ENCODE measurements at regions not wholly inside any gene's neighbourhood (a gene's known extent, or its start where the extent isn't known, plus 50 kb on each side); places are given as distances from the start of the nearest gene placed in this dataset.

DNA sequence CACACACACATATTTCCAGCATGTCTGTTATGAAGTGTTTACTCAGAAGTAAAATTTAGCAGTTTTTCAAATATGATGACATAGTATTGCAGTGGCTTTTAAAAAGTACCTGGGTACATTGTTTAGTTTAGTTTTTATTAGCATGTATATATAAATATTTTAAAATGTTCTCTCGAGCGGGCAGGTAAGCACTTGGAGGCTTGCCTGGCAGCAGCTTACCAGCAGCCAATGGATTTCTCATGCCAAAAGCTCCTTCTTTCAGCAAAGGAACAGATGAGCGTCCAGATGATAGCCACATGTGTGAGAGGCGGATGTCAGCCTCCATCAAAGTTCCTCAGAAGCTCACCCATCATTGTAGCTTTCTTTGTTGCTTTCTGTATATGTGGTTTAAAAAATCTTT is 57.2 kb upstream of the LRIG3 start:
- TF ChIP-seq, protein P1, sequence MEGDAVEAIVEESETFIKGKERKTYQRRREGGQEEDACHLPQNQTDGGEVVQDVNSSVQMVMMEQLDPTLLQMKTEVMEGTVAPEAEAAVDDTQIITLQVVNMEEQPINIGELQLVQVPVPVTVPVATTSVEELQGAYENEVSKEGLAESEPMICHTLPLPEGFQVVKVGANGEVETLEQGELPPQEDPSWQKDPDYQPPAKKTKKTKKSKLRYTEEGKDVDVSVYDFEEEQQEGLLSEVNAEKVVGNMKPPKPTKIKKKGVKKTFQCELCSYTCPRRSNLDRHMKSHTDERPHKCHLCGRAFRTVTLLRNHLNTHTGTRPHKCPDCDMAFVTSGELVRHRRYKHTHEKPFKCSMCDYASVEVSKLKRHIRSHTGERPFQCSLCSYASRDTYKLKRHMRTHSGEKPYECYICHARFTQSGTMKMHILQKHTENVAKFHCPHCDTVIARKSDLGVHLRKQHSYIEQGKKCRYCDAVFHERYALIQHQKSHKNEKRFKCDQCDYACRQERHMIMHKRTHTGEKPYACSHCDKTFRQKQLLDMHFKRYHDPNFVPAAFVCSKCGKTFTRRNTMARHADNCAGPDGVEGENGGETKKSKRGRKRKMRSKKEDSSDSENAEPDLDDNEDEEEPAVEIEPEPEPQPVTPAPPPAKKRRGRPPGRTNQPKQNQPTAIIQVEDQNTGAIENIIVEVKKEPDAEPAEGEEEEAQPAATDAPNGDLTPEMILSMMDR (IDR thresholded peaks at IDR 0.05) = no peak
- TF ChIP-seq POLR2A (IDR thresholded peaks at IDR 0.05) = no peak
- Histone ChIP-seq H3K4me3 (no peak overlapping the region), H3K27ac (no peak overlapping the region), H3K9me3 (no peaks in the 10 kb centered on the region), H3K36me3 (no peaks in the 10 kb centered on the region), H3K27me3 (no peaks in the 10 kb centered on the region), H3K4me1 (no peaks in the 10 kb centered on the region)
- no peak for DNase-seq

DNA sequence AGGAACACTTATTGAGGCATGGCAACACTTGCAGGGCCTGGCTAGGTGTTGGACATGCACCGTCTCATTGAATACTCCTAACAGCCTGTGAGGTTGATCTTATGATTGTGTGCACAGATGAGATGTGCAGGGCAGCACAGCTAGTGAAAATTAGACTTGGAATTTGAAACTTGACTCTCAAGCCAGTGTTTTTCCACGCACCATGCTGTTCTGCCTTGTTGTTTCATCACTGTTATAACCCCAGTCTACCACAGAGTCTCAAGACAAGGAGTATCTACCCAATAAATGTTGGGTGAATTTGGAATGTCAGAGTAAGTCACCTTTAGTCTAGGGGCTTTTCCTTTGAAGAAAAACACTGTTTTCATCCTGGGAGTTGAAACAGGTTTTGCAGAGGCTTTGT is 55.8 kb upstream of the LRIG3 start:
- no peak overlapping the region for H3K4me3 ChIP-seq
- H3K27ac ChIP-seq = no peak overlapping the region
- no peaks in the 10 kb centered on the region for H3K36me3 ChIP-seq
- H3K4me1 ChIP-seq = no peaks in the 10 kb centered on the region
- no peak for TF ChIP-seq POLR2A (IDR thresholded peaks at IDR 0.05)
- TF ChIP-seq, protein P1 (IDR thresholded peaks at IDR 0.05) = no peak
- DNase-seq = no peak
- no peaks in the 10 kb centered on the region for H3K9me3 ChIP-seq
- H3K27me3 ChIP-seq = no peaks in the 10 kb centered on the region

Small RNA genes in the stretch of these regions (small RNA-seq; reads per million reads assigned to genes)
- 0 reads per million in 2 donors for gene RNU6-279P
- gene RNU6-871P = 0 reads per million in 2 donors

All from Peyer's patch (tissue), 4 donors.